GM23338 (cell line): ENCODE measurements at regions not wholly inside any gene's neighbourhood (a gene's known extent, or its start where the extent isn't known, plus 50 kb on each side); places are given as distances from the start of the nearest gene placed in this dataset.

Source experiments
- ATAC-seq: fragments of 200-7000 bp; cut with Tn5 transposase; 3 replicates; pipeline ENCODE4 v1.9.1; 2020
- DNase-seq: peaks from one replicate; pipeline ENCODE4 v3.0.0-alpha.2; 2015; ENCODE audit warnings: low spot score
- H2AFZ ChIP-seq: fragments of 200-600 bp; sonication (generic); 2 replicates; pipeline ENCODE4 v1.8.0; 2016; ENCODE audit warnings: antibody characterized with exemption, mild to moderate bottlenecking, moderate library complexity
- H3F3A ChIP-seq: fragments of 200-600 bp; sonication (generic); replicated peaks from 2 replicates; pipeline ENCODE4 v1.8.0; 2017; ENCODE audit warnings: antibody characterized with exemption, mixed run types, low read depth
- H3K27ac ChIP-seq: fragments of 200-600 bp; sonication (generic); 2 replicates; pipeline ENCODE4 v1.6.1; 2016; ENCODE audit warnings: low read depth
- H3K27me3 ChIP-seq: fragments of 200-600 bp; sonication (generic); 2 replicates; pipeline ENCODE4 v1.8.0; 2016; ENCODE audit warnings: mild to moderate bottlenecking, mixed run types, moderate library complexity; ENCODE audit not compliant: insufficient read depth
- H3K36me3 ChIP-seq: fragments of 200-600 bp; sonication (generic); 2 replicates; pipeline ENCODE4 v1.8.0; 2016; ENCODE audit warnings: mild to moderate bottlenecking; ENCODE audit not compliant: insufficient read depth
- H3K4me1 ChIP-seq: fragments of 200-600 bp; sonication (generic); 2 replicates; pipeline ENCODE4 v1.8.0; 2016; ENCODE audit warnings: mild to moderate bottlenecking, moderate library complexity; ENCODE audit not compliant: insufficient read depth
- H3K4me2 ChIP-seq: fragments of 200-600 bp; sonication (generic); 2 replicates; pipeline ENCODE4 v1.7.1; 2017; ENCODE audit warnings: mixed run types
- H3K4me3 ChIP-seq: fragments of 200-600 bp; sonication (generic); 2 replicates; pipeline ENCODE4 v1.6.1; 2016; ENCODE audit warnings: mixed run types
- H3K79me2 ChIP-seq: fragments of 200-600 bp; sonication (generic); replicated peaks from 2 replicates; pipeline ENCODE4 v1.8.0; 2017; ENCODE audit warnings: mild to moderate bottlenecking; ENCODE audit not compliant: insufficient read depth
- H3K9me2 ChIP-seq: fragments of 200-600 bp; sonication (generic); 2 replicates; pipeline ENCODE4 v1.8.0; 2017; ENCODE audit not compliant: insufficient read depth
- H4K20me1 ChIP-seq: fragments of 200-600 bp; sonication (generic); replicated peaks from 2 replicates; pipeline ENCODE4 v1.8.0; 2017; ENCODE audit warnings: mild to moderate bottlenecking; ENCODE audit not compliant: insufficient read depth
- H3K27ac Mint-ChIP-seq: 2 replicates; pipeline ENCODE4 v1.8.0; 2020; ENCODE audit warnings: inconsistent platforms, mild to moderate bottlenecking, moderate library complexity, mixed read lengths
- H3K27me3 Mint-ChIP-seq: 3 replicates; pipeline ENCODE4 v1.8.0; 2022; ENCODE audit warnings: low read depth, mild to moderate bottlenecking, moderate library complexity, mixed read lengths, inconsistent platforms; ENCODE audit not compliant: insufficient read depth, poor library complexity
- H3K36me3 Mint-ChIP-seq: 3 replicates; pipeline ENCODE4 v1.8.0; 2021; ENCODE audit warnings: low read depth, mild to moderate bottlenecking, inconsistent platforms, moderate library complexity, mixed read lengths
- H3K4me1 Mint-ChIP-seq: 3 replicates; pipeline ENCODE4 v1.8.0; 2020; ENCODE audit warnings: mild to moderate bottlenecking, inconsistent platforms, mixed read lengths
- H3K4me3 Mint-ChIP-seq: 3 replicates; pipeline ENCODE4 v1.8.0; 2021; ENCODE audit warnings: moderate library complexity, mild to moderate bottlenecking, inconsistent platforms, mixed read lengths
- H3K9me3 Mint-ChIP-seq: 3 replicates; pipeline ENCODE4 v1.8.0; 2020; ENCODE audit warnings: moderate library complexity, mild to moderate bottlenecking, inconsistent platforms, mixed read lengths
- CREB1 ChIP-seq: fragments of 250-450 bp; sonication (Bioruptor Pico); IDR thresholded peaks from 2 replicates; pipeline ENCODE4 v1.5.0; 2020; ENCODE audit warnings: low read depth, mild to moderate bottlenecking, moderate library complexity
- EZH2 ChIP-seq: fragments of 200-600 bp; sonication (generic); IDR thresholded peaks from one replicate; pipeline ENCODE4 v1.8.0; 2017; ENCODE audit warnings: antibody characterized with exemption, mild to moderate bottlenecking, low read depth; ENCODE audit not compliant: unreplicated experiment
- EZH2phosphoT487 ChIP-seq: fragments of 200-600 bp; sonication (generic); IDR thresholded peaks from one replicate; pipeline ENCODE4 v1.8.1; 2018; ENCODE audit warnings: antibody characterized with exemption; ENCODE audit not compliant: unreplicated experiment
- JUNB ChIP-seq: IDR thresholded peaks from one replicate; pipeline ENCODE4 v1.6.1; 2016; ENCODE audit warnings: antibody characterized with exemption; ENCODE audit not compliant: unreplicated experiment
- NANOG ChIP-seq: IDR thresholded peaks from 2 replicates; pipeline ENCODE4 v1.6.1; 2016; ENCODE audit warnings: antibody characterized with exemption, borderline replicate concordance
- POLR2AphosphoS5 ChIP-seq: IDR thresholded peaks from 2 replicates; pipeline ENCODE4 v1.6.1; 2016; ENCODE audit warnings: antibody characterized with exemption, low read depth
- REST ChIP-seq: IDR thresholded peaks from one replicate; pipeline ENCODE4 v1.6.1; 2018; ENCODE audit warnings: antibody characterized with exemption; ENCODE audit not compliant: unreplicated experiment
- STAT1 ChIP-seq: IDR thresholded peaks from one replicate; pipeline ENCODE4 v1.6.1; 2016; ENCODE audit warnings: antibody characterized with exemption; ENCODE audit not compliant: unreplicated experiment
- ZNF462 ChIP-seq: fragments of 250-450 bp; sonication (Bioruptor Pico); IDR thresholded peaks from 2 replicates; pipeline ENCODE4 v1.5.0; 2020; ENCODE audit warnings: mild to moderate bottlenecking, moderate library complexity

- H3F3A ChIP-seq: no peaks in the 10 kb centered on the region
- H3K4me2 ChIP-seq: no peak overlapping the region
- no peaks in the 10 kb centered on the region for H3K36me3 ChIP-seq
- no peaks in the 10 kb centered on the region for H3K36me3 Mint-ChIP-seq
- H3K9me3 Mint-ChIP-seq: peaks cover 9% of the 10 kb centered on the region; the same call in 2 of the 3 replicates
- no peaks in the 10 kb centered on the region for H3K79me2 ChIP-seq
- no peak overlapping the region for H2AFZ ChIP-seq
- no peak for ATAC-seq
- no peak overlapping the region for H3K4me3 Mint-ChIP-seq
- H3K27ac Mint-ChIP-seq: no peak overlapping the region
- H4K20me1 ChIP-seq: no peaks in the 10 kb centered on the region
- TF ChIP-seq CREB1 (no peak), ZNF462 (CRISPR knock-in tag) (no peak), EZH2 (no peak), POLR2AphosphoS5 (no peak), JUNB (no peak), NANOG (no peak)
- no peaks in the 10 kb centered on the region for H3K4me1 ChIP-seq
- H3K27ac ChIP-seq: no peak overlapping the region
- no peak overlapping the region for H3K4me3 ChIP-seq
- H3K27me3 Mint-ChIP-seq: peaks cover 3% of the 10 kb centered on the region
- no peak for DNase-seq
- H3K27me3 ChIP-seq: no peaks in the 10 kb centered on the region
- peaks cover 3% of the 10 kb centered on the region for H3K4me1 Mint-ChIP-seq
- H3K9me2 ChIP-seq: peaks cover 4% of the 10 kb centered on the region; the same call in 1 of the 2 replicates
Observed at GRCh38 chr2:173672573-173673340, 292.4 kb downstream of the SP3 start.

- H3K27me3 Mint-ChIP-seq: peaks cover 3% of the 10 kb centered on the region
- Histone ChIP-seq H3K4me1 (no peaks in the 10 kb centered on the region), H3K9me2 (peaks cover 4% of the 10 kb centered on the region; the same call in 1 of the 2 replicates), H3K36me3 (no peaks in the 10 kb centered on the region), H3K4me3 (no peak overlapping the region), H2AFZ (no peak overlapping the region), H3K4me2 (no peak overlapping the region), H4K20me1 (no peaks in the 10 kb centered on the region), H3K27ac (no peak overlapping the region), H3F3A (no peaks in the 10 kb centered on the region), H3K79me2 (no peaks in the 10 kb centered on the region), H3K27me3 (no peaks in the 10 kb centered on the region)
- H3K27ac Mint-ChIP-seq: no peak overlapping the region
- DNase-seq (no peak), ATAC-seq (no peak)
- H3K4me1 Mint-ChIP-seq: peaks cover 3% of the 10 kb centered on the region
- no peak overlapping the region for H3K4me3 Mint-ChIP-seq
- no peaks in the 10 kb centered on the region for H3K36me3 Mint-ChIP-seq
- peaks cover 9% of the 10 kb centered on the region; the same call in 2 of the 3 replicates for H3K9me3 Mint-ChIP-seq
- TF ChIP-seq POLR2AphosphoS5: no peak
- no peak for TF ChIP-seq JUNB
- TF ChIP-seq EZH2phosphoT487: no peak
- TF ChIP-seq CREB1: no peak
- no peak for TF ChIP-seq EZH2
- no peak for TF ChIP-seq REST
- TF ChIP-seq STAT1: no peak
Observed at GRCh38 chr2:173673640-173674039, 291.5 kb downstream of the SP3 start.
